HG03108 (cell line): ENCODE measurements at regions not wholly inside any gene's neighbourhood (a gene's known extent, or its start where the extent isn't known, plus 50 kb on each side); places are given as distances from the start of the nearest gene placed in this dataset.

ENCODE experiments used
- ATAC-seq: cut with Tn5 transposase; IDR thresholded peaks from one replicate; pipeline ENCODE4 v1.9.1; 2021; ENCODE audit warnings: moderate library complexity; ENCODE audit not compliant: unreplicated experiment

DNA sequence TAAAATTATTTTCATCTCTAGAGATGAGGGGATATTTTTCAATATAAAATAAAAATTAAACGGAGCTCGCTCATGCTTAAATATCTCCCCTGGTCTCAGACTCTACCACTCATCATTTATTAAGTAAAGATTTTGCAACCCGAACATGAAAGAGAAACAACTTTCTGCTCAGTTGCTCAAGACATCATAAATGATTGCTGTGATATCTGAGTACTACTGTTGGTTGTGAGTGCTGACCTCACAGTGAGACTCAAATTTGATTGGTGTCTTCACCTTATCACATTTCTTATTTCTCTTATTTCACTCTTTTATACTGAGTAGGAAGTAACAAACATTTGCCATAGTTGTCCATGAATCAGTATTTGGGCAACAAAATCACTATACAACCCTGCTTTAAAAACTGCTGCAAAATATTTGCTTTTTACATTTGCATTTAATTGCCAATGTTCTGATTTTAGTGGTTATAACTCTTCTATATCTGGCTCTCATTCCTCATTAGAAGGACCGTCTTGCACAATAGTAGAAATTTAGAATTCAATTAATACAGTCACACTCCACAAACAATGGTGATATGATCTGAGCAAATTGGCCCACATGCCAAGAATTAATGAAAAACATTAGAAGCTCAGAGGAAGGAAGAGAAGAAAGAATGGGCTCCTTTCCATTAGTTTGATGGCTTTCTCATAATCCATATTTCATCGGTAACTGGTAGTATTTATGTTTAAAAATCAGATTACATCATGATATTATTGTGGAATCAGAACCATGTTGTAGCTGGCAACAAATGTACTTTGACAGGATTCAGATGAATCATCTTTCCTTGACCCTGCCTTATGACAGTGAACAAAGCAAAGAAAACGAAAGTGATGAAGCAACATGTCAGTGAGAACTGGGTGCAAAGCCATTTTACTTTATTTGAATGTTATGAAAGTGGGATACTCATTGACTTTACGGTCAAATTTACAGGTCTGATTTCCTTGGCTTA is 973.6 kb upstream of the TENM4 start:
- ATAC-seq = no peak

DNA sequence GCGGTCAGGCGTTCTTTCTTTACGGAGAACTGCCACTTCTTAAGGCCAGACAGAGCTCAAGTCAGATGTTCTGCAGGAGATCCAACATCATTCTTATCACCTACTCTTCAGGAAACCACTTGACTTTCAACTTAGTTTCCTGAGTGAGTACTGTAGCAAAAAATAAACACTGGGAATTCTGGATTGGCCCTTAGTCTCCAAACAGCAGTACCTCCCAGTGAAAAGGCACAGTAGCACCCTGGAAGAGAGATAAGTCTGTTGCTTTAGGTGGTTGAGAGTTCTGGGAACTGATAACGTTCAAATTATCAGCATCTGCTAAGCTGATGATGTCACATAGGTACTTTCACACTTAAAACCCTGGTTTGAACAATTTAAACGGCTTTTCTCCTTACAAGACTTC is 971.8 kb upstream of the TENM4 start:
- no peak for ATAC-seq

DNA sequence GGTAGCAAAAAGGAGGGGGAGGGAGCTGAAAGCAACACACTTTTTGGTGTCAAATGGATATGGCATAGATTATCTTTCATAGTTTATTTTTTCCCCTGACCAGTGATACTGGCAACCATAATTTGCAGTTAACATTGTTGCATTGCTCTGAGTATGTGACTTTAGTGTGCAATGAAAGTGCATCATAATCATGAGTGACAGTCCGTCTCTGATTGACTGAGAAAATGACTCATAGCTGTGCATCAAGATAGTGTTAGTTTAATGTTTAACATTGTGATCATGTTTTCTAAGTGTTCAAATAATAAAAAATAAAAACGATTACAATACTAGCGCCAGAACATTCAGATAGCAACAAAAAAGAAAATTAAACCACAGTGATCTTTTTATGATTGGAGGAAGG is 952.4 kb upstream of the TENM4 start:
- ATAC-seq = no peak

DNA sequence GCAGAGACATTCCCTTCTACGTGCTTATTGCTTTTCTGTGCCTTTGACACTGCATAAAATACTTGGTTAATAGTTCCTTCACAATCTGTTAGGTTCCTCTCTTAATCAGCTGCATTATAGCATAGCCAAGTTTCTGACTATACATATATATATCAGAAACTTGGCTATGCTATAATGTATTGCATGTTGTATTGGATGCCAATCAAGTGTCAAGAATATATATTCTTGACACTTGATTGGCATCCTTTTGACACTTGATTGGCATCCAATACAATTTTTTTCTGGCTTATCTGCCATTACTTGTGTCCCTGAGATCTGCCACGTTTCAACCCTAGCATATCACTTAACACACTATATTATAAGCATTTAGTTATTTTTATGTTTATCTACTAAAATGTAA is 949.7 kb upstream of the TENM4 start:
- no peak for ATAC-seq

DNA sequence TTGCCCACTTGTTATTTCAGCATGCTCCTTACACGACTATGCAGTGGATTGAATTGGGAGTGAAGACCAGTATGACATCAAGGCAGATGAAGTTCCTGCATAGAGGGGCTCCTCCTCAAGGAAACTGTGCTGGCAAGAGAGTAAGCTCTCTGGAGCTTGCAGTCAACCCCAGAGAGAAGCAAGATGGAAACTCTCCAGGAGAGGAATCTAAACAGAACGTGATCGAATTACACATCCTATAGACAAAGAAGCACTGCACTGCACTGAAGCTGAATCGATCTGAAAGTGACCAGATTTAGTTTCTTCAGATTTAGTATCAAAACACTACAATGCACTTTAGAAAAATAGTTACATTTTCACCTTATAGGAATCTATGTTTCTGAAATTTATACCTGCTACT is 947.7 kb upstream of the TENM4 start:
- ATAC-seq = no peak

DNA sequence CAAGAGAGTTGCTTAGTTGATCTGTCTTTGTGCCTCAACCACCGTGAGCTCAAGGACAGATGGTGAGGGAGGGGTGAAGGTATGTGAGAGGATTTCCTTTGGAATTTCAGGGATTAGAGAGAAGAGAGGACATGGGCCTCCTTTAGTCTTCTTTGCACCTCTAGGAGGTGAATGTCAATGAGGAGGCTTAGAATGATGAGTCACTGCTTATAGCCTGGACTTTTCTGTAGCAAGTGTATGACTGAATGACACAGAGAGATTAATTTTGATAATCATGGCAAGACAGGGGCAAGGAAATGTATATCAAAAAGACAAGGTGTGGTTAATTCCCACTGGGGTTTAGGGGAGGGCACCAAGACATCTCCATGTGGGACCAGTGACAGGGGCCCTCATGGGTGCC is 947.3 kb upstream of the TENM4 start:
- no peak for ATAC-seq

DNA sequence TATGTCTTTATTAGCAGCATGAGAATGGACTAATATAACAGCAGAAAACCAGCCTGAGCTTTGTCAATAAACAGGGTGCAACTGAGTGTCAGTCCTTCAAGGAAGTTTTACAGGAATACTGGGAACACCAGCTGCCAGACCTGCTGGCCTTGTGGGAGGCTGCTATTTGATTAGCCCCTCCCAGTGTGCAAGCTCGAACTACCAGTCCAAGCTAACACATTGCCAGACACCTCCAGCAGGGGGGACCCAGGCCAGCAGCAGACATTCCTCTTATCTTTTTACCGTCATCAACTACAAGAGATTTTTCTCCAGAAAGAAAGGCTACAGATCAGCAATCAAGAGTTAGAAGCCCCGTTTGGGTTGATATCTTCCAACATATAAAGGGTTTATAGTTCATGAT is 942.8 kb upstream of the TENM4 start:
- ATAC-seq = no peak

DNA sequence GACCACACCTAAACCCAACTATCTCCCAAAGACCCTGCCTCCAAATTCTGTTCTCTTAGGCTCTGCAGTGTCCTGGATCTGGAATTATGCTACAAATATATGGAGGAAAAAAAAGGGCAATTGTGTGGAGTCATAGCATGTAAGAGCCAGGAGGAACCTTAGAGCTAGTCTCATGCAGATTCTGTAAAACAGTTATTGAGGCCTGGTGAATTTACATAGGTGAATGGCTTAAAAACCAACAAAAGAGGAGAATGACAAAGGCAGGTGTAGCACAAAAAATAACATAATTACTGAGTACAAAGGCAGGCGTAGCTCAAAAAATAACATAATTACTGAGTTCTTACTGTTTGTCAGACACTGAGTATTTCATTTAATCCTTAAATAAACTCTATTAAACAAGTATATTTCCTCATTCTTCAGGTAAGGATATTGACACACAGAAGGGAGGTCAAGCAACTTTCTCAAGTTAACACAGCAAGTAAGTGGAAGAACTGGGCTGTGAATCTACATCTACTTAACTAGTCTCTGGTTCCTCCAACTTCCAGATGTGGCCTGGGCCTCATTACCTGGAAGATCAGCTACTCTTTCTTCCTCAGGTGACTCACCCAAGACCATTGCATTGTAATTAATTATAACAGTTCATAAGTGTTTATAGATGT is 938.9 kb upstream of the TENM4 start:
- ATAC-seq = no peak

DNA sequence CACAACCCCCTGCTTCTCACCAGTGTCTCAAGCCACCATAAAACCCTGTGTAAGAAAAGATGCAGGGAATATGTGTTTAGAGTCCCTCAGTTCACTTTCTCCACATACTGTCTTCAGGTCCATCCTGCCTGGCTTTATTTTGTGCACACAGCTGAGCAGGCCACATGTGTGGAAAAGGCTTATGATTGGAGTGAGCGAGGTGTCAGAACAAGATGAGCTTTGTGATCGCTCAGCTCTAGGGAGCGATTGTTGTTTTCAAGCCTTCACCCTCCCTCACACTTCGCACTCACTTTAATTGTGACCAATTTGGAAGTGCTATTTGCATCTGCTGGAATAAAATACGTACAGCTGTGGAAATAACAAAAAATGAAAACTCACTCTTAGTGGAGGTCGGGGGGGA is 931.1 kb upstream of the TENM4 start:
- ATAC-seq = no peak

DNA sequence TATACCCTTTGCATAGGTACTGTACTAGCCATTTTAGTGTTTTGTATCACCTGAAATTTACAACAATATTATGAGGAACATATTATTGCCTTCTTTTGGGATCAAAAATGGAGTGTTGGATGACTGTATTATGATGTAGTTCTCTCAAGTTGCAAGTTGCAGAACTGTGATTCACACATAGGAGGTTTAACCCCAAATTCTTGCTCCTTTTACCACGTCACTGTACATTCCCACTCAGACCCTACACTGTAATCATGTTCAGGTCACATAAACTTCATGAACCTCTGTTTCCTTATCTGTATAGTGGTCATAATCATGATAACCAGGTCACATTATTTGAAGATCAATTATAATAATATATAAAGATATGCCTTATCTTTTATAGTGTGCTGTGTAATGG is 925.1 kb upstream of the TENM4 start:
- no peak for ATAC-seq

DNA sequence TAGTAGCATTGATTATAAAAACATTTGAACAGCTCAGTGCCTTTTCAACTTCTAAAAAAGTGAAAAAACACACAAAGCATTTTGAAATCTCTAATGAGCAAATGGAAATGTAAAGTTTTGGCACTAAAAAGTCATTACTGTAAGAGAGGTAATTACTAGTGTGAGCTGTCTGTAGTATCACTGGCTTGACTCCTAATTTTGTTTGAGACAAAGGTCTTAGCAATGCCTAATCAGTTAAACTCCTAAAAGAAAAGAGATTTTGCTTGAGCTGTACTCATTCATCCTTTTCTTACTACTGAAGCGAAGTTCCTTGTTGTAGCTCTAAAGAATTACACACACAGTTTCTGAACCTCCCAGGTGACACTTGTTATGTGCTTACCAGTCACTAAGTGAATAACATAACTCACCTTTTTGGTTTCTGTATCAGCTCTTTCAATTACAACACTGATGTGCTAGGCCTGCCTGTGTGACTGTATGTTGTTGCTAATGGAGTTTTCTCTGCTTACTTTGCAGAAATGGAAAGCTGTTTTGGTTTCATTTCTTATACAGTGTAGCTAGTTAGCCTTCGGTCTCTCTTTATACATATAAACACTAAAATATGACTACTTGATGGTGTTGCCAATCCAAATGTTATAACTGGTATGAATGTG is 924.4 kb upstream of the TENM4 start:
- ATAC-seq = no peak

DNA sequence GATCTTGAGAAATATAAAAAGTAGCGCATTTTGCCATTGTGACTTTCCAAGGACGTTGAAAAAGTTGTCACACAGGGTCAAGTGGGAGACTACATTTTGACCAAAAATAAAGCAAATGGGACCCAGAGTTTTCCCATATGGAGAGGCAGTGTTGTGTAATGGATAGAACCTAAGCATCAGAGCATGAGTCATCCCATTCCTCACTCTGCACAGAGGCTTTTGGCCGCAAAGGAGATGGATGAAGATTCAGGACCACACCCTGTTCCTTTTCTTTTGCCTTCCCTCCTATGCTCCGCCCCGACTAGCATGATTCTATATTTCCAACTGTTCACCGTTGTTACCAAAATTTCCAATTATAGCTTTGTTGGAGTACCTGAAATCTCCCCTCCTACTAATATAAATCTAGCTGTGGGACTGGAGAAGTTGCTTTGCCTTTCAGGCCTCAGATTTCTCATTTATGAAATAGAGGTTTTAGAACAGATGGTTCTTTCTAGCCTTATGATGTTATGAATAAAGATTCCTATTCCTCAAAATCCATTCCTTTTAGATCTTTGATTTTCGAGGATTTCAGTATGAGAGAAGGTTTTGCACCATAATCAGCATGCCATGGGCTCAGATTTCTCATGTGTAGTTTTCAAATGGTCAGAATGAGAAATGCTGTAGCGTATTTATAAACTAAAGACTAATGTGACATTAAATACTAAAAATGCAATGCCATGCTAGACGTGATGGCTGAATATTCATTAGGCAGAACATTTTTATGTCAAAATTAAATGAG is 921.9 kb upstream of the TENM4 start:
- no peak for ATAC-seq

DNA sequence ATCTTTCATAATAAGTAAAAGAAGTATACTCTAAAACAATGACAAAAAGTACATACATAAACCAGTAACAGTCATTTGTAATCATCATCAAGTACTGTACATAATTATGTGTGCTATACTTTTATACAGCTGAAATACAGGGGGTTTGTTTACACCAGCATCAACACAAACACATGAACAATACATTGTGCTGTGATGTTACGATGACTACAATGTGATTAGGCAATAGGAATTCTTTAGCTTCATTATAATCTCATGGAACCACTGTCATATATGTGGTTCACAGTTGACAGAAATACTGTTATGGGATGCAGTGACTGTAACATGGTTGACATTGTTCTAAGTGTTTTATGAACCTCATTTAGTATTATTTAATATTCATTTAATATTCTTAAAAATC is 914.4 kb upstream of the TENM4 start:
- no peak for ATAC-seq

DNA sequence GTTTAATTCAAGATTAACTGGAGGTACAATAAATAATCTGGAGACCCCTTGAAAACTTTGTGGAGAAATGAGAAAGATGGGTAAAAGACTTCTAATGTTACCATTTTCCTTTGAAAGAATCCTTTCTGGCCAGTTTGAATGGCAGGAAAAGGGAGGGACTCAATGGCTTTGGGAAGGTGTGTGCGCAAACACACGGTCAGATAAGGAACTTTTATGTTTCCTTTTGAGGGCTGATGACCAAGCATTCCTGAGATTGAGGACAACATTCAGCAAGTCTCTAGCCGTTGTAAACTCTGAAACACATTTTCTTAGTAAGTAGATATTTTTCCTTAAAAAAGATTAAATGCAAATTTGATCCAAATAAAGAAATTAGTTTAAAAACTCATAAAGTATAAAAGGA is 909.7 kb upstream of the TENM4 start:
- ATAC-seq = no peak

DNA sequence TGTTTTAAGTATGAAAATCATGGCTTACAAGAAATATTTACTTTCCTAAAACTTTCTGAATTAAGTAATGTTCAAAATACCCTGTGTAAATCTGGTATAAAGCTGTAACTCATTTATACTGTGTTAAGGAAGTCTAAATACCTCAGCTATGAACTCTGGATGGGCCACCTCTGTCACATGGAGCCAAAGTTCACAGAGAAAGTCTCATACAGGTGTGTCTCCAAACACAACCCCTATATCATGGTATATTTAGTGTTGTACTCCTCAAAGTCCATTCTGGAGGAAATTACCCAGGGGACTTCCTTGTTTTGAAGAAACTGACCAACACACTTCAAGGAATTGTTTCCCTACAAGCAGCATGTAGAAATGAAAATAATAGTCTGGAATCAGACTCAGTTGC is 909.2 kb upstream of the TENM4 start:
- ATAC-seq = no peak

DNA sequence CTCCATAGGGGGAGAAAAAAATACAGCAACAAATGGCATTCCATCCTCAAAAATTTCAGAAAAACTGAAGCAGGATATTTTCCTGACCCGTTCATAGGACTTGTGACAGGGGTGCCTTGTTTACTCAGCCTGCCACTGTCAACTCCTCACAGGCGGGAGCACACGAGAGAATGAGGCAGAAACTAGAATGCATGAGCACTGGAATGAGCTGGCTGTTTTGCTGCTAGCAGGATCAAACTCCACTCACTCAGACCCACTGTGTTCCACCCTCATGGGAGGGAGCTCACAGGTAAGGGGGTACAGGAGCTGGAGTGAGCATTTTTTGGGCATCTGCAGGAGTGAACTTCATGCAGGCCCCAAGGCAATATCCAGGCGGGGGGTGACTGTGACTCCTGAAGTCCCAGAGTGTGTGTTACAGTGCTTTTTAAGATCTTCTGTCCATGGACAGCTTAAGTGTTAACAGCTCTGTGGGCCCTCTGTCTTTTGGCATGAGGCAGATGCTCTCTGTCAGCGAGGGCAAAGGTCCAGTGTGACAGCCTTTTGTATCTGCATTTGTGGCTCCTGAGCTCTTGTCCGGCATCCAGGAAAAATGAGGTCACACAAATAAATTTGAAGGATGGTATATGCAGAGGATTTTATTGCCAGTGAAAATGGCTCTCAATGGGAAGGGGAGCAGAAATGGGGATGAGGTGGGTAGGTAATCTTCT is 905.7 kb upstream of the TENM4 start:
- ATAC-seq = no peak

DNA sequence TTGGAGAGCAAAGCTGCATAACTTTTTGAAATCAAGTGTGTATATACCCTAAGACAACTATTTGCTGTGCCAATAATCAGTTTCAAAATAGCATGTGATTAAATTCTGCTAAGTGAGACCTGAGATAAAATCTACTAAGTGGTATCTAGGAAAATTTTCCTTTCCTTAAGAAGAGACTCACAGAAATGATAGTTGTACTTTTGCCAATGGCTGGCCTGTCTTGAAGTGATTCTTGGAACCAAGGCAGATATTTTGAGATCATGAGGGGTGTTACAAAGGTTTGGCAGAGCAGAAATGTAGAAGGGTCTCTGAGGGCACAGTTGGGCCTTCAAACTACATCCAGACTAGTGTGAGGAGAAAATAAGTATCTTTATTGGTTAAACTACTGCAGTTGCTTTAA is 902.6 kb upstream of the TENM4 start:
- no peak for ATAC-seq

DNA sequence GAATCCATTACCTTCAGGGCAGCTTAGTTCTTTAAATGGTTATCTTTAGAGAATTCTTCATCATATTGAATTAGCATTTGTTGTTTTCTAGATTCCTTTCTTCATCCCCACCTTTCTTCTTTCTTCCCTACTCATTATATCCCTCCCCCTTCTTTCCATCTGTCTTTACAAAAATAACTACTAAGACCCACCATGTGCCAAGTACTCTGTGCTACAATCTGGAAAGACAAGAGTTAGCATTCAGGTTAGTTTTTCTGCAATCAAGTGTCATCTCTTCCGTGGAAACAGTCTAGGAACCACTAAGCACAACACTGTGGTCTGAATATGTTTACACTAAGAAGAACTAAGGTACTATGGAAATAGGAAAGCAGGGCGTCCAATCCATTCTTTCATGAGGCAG is 897.4 kb upstream of the TENM4 start:
- ATAC-seq = no peak

DNA sequence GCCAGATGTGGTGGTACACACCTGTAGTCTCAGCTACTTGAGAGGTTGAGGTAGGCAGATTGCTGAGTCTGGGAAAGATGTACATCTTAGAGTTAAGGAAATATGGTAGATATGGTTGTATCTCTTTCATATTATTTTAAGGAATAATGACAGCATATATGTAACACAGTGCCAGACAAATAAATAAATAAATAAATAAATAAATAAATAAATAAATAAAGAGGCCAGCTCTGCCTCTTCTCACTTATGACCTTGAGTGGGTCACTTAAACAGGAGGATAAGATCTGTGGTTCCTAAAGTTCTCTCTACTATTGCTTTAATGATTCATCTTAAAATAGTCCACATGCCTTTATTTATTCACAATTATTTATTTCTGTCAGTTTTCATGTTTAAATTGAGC is 890.9 kb upstream of the TENM4 start:
- no peak for ATAC-seq

DNA sequence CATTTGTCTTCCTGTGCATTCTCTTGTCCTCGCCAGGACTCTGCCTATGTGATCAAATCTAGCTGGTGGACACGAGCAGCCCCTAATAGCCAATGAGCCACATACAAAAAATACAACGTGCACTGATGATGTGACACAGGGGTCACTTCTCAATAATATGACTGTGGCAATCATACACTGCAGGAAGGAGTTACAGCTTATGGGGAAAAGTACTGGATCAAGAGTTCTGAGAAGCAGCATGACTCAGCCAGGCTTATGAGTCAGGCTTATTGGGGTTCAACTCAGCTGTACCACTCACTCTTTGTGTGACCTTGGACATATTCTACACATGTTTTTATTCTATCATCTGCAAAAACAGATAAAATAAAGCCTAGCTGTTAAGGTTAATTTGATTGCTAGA is 889.4 kb upstream of the TENM4 start:
- no peak for ATAC-seq

DNA sequence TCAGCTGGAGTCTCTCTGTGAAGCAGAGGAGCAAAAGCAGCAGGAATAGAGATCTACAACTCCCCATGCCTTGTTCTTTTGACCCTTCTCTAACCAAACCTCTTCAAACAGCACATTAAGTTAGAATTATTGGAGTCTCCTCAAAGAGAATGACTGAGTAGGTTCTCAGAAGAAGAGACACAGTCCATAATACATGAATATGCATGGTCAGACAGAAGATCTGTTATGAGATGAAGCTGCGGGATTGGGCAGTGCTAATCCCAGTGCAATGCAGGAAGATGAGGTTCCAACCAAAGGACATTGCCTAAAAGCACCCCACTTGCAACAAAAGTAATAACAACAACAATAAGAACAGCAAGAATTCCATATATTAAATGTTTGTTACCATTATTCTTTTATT is 887.9 kb upstream of the TENM4 start:
- ATAC-seq = no peak
